ENCODE measurements at regions not wholly inside any gene's neighbourhood (a gene's known extent, or its start where the extent isn't known, plus 50 kb on each side); places are given as distances from the start of the nearest gene placed in this dataset.

- H3K4me3 ChIP-seq, result no peak overlapping the region
- H4K20me1 ChIP-seq (ENCODE audit: insufficient read depth), result no peaks in the 10 kb centered on the region
- in situ Hi-C loops (cut with MboI), result no loop called here
- no peak for DNase-seq
- H2AFZ ChIP-seq, result no peak overlapping the region
- no peaks in the 10 kb centered on the region for H3K9me3 ChIP-seq (ENCODE audit: low read depth)
- peaks cover 8% of the 10 kb centered on the region; the same call in 1 of the 2 replicates for H3K4me1 ChIP-seq (ENCODE audit: insufficient read depth)
- H3K9ac ChIP-seq, result no peak overlapping the region
- no peaks in the 10 kb centered on the region for H3K9me2 ChIP-seq (ENCODE audit: insufficient read depth)
- H3F3A ChIP-seq (ENCODE audit: insufficient read depth), result no peaks in the 10 kb centered on the region
- no peaks in the 10 kb centered on the region for H3K79me2 ChIP-seq (ENCODE audit: insufficient read depth)
- WGBS, 2 experiments (ENCODE audit: low coverage in 1 of 2, low lambda C conversion rate in 2 of 2, missing lambda C conversion rate in 2 of 2), result 72 to 73% methylated on average over 4 of the region's 4 CpGs
- no peaks in the 10 kb centered on the region for H3K36me3 ChIP-seq (ENCODE audit: low read depth)
- H3K27me3 ChIP-seq (replicated peaks; ENCODE audit: insufficient read depth), result no peaks in the 10 kb centered on the region
- no peak overlapping the region for H3K4me2 ChIP-seq (ENCODE audit: unreplicated experiment)
- H3K27ac ChIP-seq, result no peak overlapping the region
- TF ChIP-seq EZH2phosphoT487 (IDR thresholded peaks at IDR 0.05; ENCODE audit: insufficient read depth, low read depth) (no peak), EZH2 (IDR thresholded peaks at IDR 0.05; ENCODE audit: insufficient read depth, poor library complexity, severe bottlenecking) (no peak)
These were observed 255.0 kb downstream of the DLL1 start for GRCh38 chr6:170035901-170036304.

GRCh38 chr6:170035044-170035443 is 255.8 kb downstream of the DLL1 start:
- WGBS, 2 experiments (ENCODE audit: low coverage in 1 of 2, low lambda C conversion rate in 2 of 2, missing lambda C conversion rate in 2 of 2), result 70 to 77% methylated on average over 3 of the region's 3 CpGs
- Histone ChIP-seq H3K4me3 (no peak overlapping the region), H3K4me2 (ENCODE audit: unreplicated experiment) (no peak overlapping the region), H3K79me2 (ENCODE audit: insufficient read depth) (no peaks in the 10 kb centered on the region), H3K36me3 (ENCODE audit: low read depth) (no peaks in the 10 kb centered on the region), H2AFZ (no peak overlapping the region), H3K9me3 (ENCODE audit: low read depth) (no peaks in the 10 kb centered on the region), H3K9me2 (ENCODE audit: insufficient read depth) (no peaks in the 10 kb centered on the region), H3F3A (ENCODE audit: insufficient read depth) (no peaks in the 10 kb centered on the region), H3K9ac (no peak overlapping the region), H3K4me1 (ENCODE audit: insufficient read depth) (peaks cover 8% of the 10 kb centered on the region; the same call in 1 of the 2 replicates), H4K20me1 (ENCODE audit: insufficient read depth) (no peaks in the 10 kb centered on the region), H3K27me3 (replicated peaks; ENCODE audit: insufficient read depth) (no peaks in the 10 kb centered on the region), H3K27ac (no peak overlapping the region)
- in situ Hi-C loops (cut with MboI), result no loop called here
- no peak for DNase-seq
- no peak for TF ChIP-seq EZH2phosphoT487 (IDR thresholded peaks at IDR 0.05; ENCODE audit: insufficient read depth, low read depth)

- no peak for DNase-seq
- in situ Hi-C loops (cut with MboI), result no loop called here
- H3K79me2 ChIP-seq (ENCODE audit: insufficient read depth), result no peaks in the 10 kb centered on the region
- H3K36me3 ChIP-seq (ENCODE audit: low read depth), result no peaks in the 10 kb centered on the region
- no peaks in the 10 kb centered on the region for H3K27me3 ChIP-seq (replicated peaks; ENCODE audit: insufficient read depth)
- H3K9me3 ChIP-seq (ENCODE audit: low read depth), result no peaks in the 10 kb centered on the region
- H4K20me1 ChIP-seq (ENCODE audit: insufficient read depth), result no peaks in the 10 kb centered on the region
- TF ChIP-seq EZH2phosphoT487 (IDR thresholded peaks at IDR 0.05; ENCODE audit: insufficient read depth, low read depth), result no peak
- no peak for TF ChIP-seq EZH2 (IDR thresholded peaks at IDR 0.05; ENCODE audit: insufficient read depth, poor library complexity, severe bottlenecking)
- 74 to 86% methylated on average over 12 of the region's 12 CpGs for WGBS, 2 experiments (ENCODE audit: low coverage in 1 of 2, low lambda C conversion rate in 2 of 2, missing lambda C conversion rate in 2 of 2)
- H3K9ac ChIP-seq, result no peak overlapping the region
- H3K4me3 ChIP-seq, result no peak overlapping the region
- no peaks in the 10 kb centered on the region for H3K9me2 ChIP-seq (ENCODE audit: insufficient read depth)
- no peak overlapping the region for H2AFZ ChIP-seq
- H3K4me1 ChIP-seq (ENCODE audit: insufficient read depth), result peaks cover 8% of the 10 kb centered on the region; the same call in 1 of the 2 replicates
- no peak overlapping the region for H3K27ac ChIP-seq
- no peaks in the 10 kb centered on the region for H3F3A ChIP-seq (ENCODE audit: insufficient read depth)
- no peak overlapping the region for H3K4me2 ChIP-seq (ENCODE audit: unreplicated experiment)
These were observed 256.6 kb downstream of the DLL1 start for GRCh38 chr6:170034294-170034693.

GRCh38 chr6:170033666-170034065 is 257.2 kb downstream of the DLL1 start:
- no peak for DNase-seq
- Histone ChIP-seq H3K9ac (no peak overlapping the region), H3K27ac (no peak overlapping the region), H4K20me1 (ENCODE audit: insufficient read depth) (no peaks in the 10 kb centered on the region), H3K9me2 (ENCODE audit: insufficient read depth) (no peaks in the 10 kb centered on the region), H3K9me3 (ENCODE audit: low read depth) (no peaks in the 10 kb centered on the region), H3F3A (ENCODE audit: insufficient read depth) (no peaks in the 10 kb centered on the region), H3K27me3 (replicated peaks; ENCODE audit: insufficient read depth) (no peaks in the 10 kb centered on the region), H3K4me3 (no peak overlapping the region), H3K79me2 (ENCODE audit: insufficient read depth) (no peaks in the 10 kb centered on the region), H3K4me1 (ENCODE audit: insufficient read depth) (peaks cover 8% of the 10 kb centered on the region; the same call in 1 of the 2 replicates), H3K4me2 (ENCODE audit: unreplicated experiment) (no peak overlapping the region), H3K36me3 (ENCODE audit: low read depth) (no peaks in the 10 kb centered on the region), H2AFZ (no peak overlapping the region)
- TF ChIP-seq EZH2phosphoT487 (IDR thresholded peaks at IDR 0.05; ENCODE audit: insufficient read depth, low read depth), result no peak
- TF ChIP-seq EZH2 (IDR thresholded peaks at IDR 0.05; ENCODE audit: insufficient read depth, poor library complexity, severe bottlenecking), result no peak
- in situ Hi-C loops (cut with MboI), result no loop called here
- WGBS, 2 experiments (ENCODE audit: low coverage in 1 of 2, low lambda C conversion rate in 2 of 2, missing lambda C conversion rate in 2 of 2), result 69 to 85% methylated on average over 4 of the region's 4 CpGs
